ENCODE measurements at regions not wholly inside any gene's neighbourhood (a gene's known extent, or its start where the extent isn't known, plus 50 kb on each side); places are given as distances from the start of the nearest gene placed in this dataset.

- H3K9me3 ChIP-seq: no peaks in the 10 kb centered on the region
- intact Hi-C loops (cut with DNase I): no loop called here
- TF ChIP-seq POLR2A (IDR thresholded peaks at IDR 0.05; ENCODE audit: low read depth): no peak
- no peak for TF ChIP-seq EP300 (IDR thresholded peaks at IDR 0.05)
- TF ChIP-seq CTCF (IDR thresholded peaks at IDR 0.05): no peak
- 26% methylated on average over 17 of the region's 19 CpGs for WGBS
- H3K4me3 ChIP-seq: no peak overlapping the region
- H3K27me3 ChIP-seq: no peaks in the 10 kb centered on the region
- no peak overlapping the region for H3K27ac ChIP-seq (replicated peaks in 1 of 4)
- peaks cover 0 to 5% (median 0%) of the 10 kb centered on the region in 4 donors for H3K4me1 ChIP-seq
- no peaks in the 10 kb centered on the region for H3K36me3 ChIP-seq
- no peak for DNase-seq (ENCODE audit: extremely low spot score)
These were observed 419.2 kb downstream of the OCA2 start for GRCh38 chr15:27679731-27680471.

GRCh38 chr15:27679203-27679602, 419.9 kb downstream of the OCA2 start:
- WGBS: 93% methylated on average over 4 of the region's 4 CpGs
- Histone ChIP-seq H3K9me3 (no peaks in the 10 kb centered on the region), H3K27me3 (no peaks in the 10 kb centered on the region), H3K4me1 (peaks cover 0 to 5% (median 0%) of the 10 kb centered on the region in 4 donors), H3K36me3 (no peaks in the 10 kb centered on the region), H3K4me3 (no peak overlapping the region), H3K27ac (replicated peaks in 1 of 4) (no peak overlapping the region)
- TF ChIP-seq POLR2AphosphoS5 (IDR thresholded peaks at IDR 0.05) (no peak), POLR2A (IDR thresholded peaks at IDR 0.05; ENCODE audit: low read depth) (no peak), CTCF (IDR thresholded peaks at IDR 0.05) (no peak), EP300 (IDR thresholded peaks at IDR 0.05) (no peak)
- intact Hi-C loops (cut with DNase I): no loop called here
- DNase-seq (ENCODE audit: extremely low spot score): no peak

GRCh38 chr15:27677951-27678350, 421.2 kb downstream of the OCA2 start:
- TF ChIP-seq POLR2A (IDR thresholded peaks at IDR 0.05; ENCODE audit: low read depth) (no peak), EP300 (IDR thresholded peaks at IDR 0.05) (no peak), POLR2AphosphoS5 (IDR thresholded peaks at IDR 0.05) (no peak), CTCF (IDR thresholded peaks at IDR 0.05) (no peak)
- H3K27ac ChIP-seq (replicated peaks in 1 of 4): no peak overlapping the region
- H3K4me3 ChIP-seq: no peak overlapping the region
- WGBS: 93% methylated on average over 6 of the region's 6 CpGs
- no peak for DNase-seq (ENCODE audit: extremely low spot score)
- no peaks in the 10 kb centered on the region for H3K27me3 ChIP-seq
- no peaks in the 10 kb centered on the region for H3K9me3 ChIP-seq
- H3K4me1 ChIP-seq: peaks cover 0 to 5% (median 0%) of the 10 kb centered on the region in 4 donors
- no peaks in the 10 kb centered on the region for H3K36me3 ChIP-seq
- intact Hi-C loops (cut with DNase I): no loop called here

GRCh38 chr15:27676647-27677046, 422.5 kb downstream of the OCA2 start:
- intact Hi-C loops (cut with DNase I): no loop called here
- no peak overlapping the region for H3K4me3 ChIP-seq
- no peak overlapping the region for H3K27ac ChIP-seq (replicated peaks in 1 of 4)
- no peaks in the 10 kb centered on the region for H3K27me3 ChIP-seq
- peaks cover 0 to 5% (median 2%) of the 10 kb centered on the region in 4 donors for H3K4me1 ChIP-seq
- TF ChIP-seq CTCF (IDR thresholded peaks at IDR 0.05) (no peak), POLR2A (IDR thresholded peaks at IDR 0.05; ENCODE audit: low read depth) (no peak), POLR2AphosphoS5 (IDR thresholded peaks at IDR 0.05) (no peak), EP300 (IDR thresholded peaks at IDR 0.05) (no peak)
- DNase-seq (ENCODE audit: extremely low spot score): no peak
- WGBS: 87% methylated on average over 6 of the region's 9 CpGs
- H3K36me3 ChIP-seq: no peaks in the 10 kb centered on the region
- H3K9me3 ChIP-seq: no peaks in the 10 kb centered on the region

GRCh38 chr15:27675571-27675970, 423.5 kb downstream of the OCA2 start:
- Histone ChIP-seq H3K27ac (replicated peaks in 1 of 4) (no peak overlapping the region), H3K36me3 (no peaks in the 10 kb centered on the region), H3K4me3 (no peak overlapping the region), H3K27me3 (no peaks in the 10 kb centered on the region), H3K9me3 (no peaks in the 10 kb centered on the region), H3K4me1 (peaks cover 0 to 5% (median 3%) of the 10 kb centered on the region in 4 donors)
- intact Hi-C loops (cut with DNase I): no loop called here
- WGBS: 73% methylated on average over 3 of the region's 8 CpGs
- DNase-seq (ENCODE audit: extremely low spot score): no peak
- TF ChIP-seq CTCF (IDR thresholded peaks at IDR 0.05): no peak
- TF ChIP-seq POLR2AphosphoS5 (IDR thresholded peaks at IDR 0.05): no peak
- no peak for TF ChIP-seq POLR2A (IDR thresholded peaks at IDR 0.05; ENCODE audit: low read depth)
- no peak for TF ChIP-seq EP300 (IDR thresholded peaks at IDR 0.05)
